ENCODE measurements at regions not wholly inside any gene's neighbourhood (a gene's known extent, or its start where the extent isn't known, plus 50 kb on each side); places are given as distances from the start of the nearest gene placed in this dataset.
"Not testable (repeated sequence)": the region's sequence is repeated elsewhere in the genome, so short reads cannot be mapped to it uniquely, and the experiment has no call there.

- TF ChIP-seq REST (IDR thresholded peaks at IDR 0.05; ENCODE audit: unreplicated experiment), result no peak
Observed at GRCh38 chr3:63731866-63732265, 79.4 kb downstream of the SNTN start (continued).

- H3F3A ChIP-seq (replicated peaks; ENCODE audit: low read depth); H3K36me3 ChIP-seq (ENCODE audit: insufficient read depth); ATAC-seq; H3K4me1 ChIP-seq (ENCODE audit: insufficient read depth); H4K20me1 ChIP-seq (replicated peaks; ENCODE audit: insufficient read depth); DNase-seq (ENCODE audit: low spot score); H3K79me2 ChIP-seq (replicated peaks; ENCODE audit: insufficient read depth); H3K27ac ChIP-seq (ENCODE audit: low read depth); H3K36me3 Mint-ChIP-seq (ENCODE audit: low read depth); H3K4me1 Mint-ChIP-seq; H3K27me3 ChIP-seq (ENCODE audit: insufficient read depth); H3K27me3 Mint-ChIP-seq (ENCODE audit: insufficient read depth, low read depth, poor library complexity); H2AFZ ChIP-seq; H3K9me2 ChIP-seq (ENCODE audit: insufficient read depth): not testable (repeated sequence)
- Mint-ChIP-seq H3K27ac (peak overlapping the region; percentile 77; the same call in 1 of the 2 replicates), H3K4me3 (peak overlapping the region; percentile 48; the same call in 1 of the 3 replicates), H3K9me3 (peaks cover 17% of the 10 kb centered on the region; the same call in 2 of the 3 replicates)
- Histone ChIP-seq H3K4me3 (0 out of 2 replicates have a peak overlapping the region, but pooled peaks have one; percentile 20), H3K4me2 (peak overlapping the region; percentile 32; the same call in 1 of the 2 replicates)
Observed at GRCh38 chr3:63733278-63733677, 80.8 kb downstream of the SNTN start.

GRCh38 chr3:63734632-63735031 is 82.2 kb downstream of the SNTN start:
- H3K4me3 Mint-ChIP-seq; H3K36me3 Mint-ChIP-seq (ENCODE audit: low read depth): not testable (repeated sequence)

DNA sequence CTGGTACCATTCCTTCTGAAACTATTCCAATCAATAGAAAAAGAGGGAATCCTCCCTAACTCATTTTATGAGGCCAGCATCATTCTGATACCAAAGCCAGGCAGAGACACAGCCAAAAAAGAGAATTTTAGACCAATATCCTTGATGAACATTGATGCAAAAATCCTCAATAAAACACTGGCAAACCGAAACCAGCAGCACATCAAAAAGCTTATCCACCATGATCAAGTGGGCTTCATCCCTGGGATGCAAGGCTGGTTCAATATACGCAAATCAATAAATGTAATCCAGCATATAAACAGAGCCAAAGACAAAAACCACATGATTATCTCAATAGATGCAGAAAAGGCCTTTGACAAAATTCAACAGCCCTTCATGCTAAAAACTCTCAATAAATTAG is 82.3 kb upstream of the C3orf49 start:
- H2AFZ ChIP-seq; H3K36me3 Mint-ChIP-seq (ENCODE audit: low read depth); H3K4me1 Mint-ChIP-seq; H3K4me3 Mint-ChIP-seq; H3K4me1 ChIP-seq (ENCODE audit: insufficient read depth); H3K9me2 ChIP-seq (ENCODE audit: insufficient read depth); H3K4me2 ChIP-seq; H3K27ac Mint-ChIP-seq; H3K36me3 ChIP-seq (ENCODE audit: insufficient read depth); H3K4me3 ChIP-seq; DNase-seq (ENCODE audit: low spot score); H4K20me1 ChIP-seq (replicated peaks; ENCODE audit: insufficient read depth); H3K27me3 ChIP-seq (ENCODE audit: insufficient read depth); H3K27ac ChIP-seq (ENCODE audit: low read depth); H3F3A ChIP-seq (replicated peaks; ENCODE audit: low read depth); H3K79me2 ChIP-seq (replicated peaks; ENCODE audit: insufficient read depth); H3K27me3 Mint-ChIP-seq (ENCODE audit: insufficient read depth, low read depth, poor library complexity); ATAC-seq: not testable (repeated sequence)
- H3K9me3 Mint-ChIP-seq, result peaks cover 13% of the 10 kb centered on the region; the same call in 2 of the 3 replicates

More at GRCh38 chr3:63734632-63735031, 82.2 kb downstream of the SNTN start:
- H3K9me3 Mint-ChIP-seq, result peaks cover 17% of the 10 kb centered on the region; the same call in 2 of the 3 replicates
- H3K4me3 ChIP-seq; DNase-seq (ENCODE audit: low spot score); H3K9me2 ChIP-seq (ENCODE audit: insufficient read depth); H3K27me3 Mint-ChIP-seq (ENCODE audit: insufficient read depth, low read depth, poor library complexity); H3F3A ChIP-seq (replicated peaks; ENCODE audit: low read depth); H3K27me3 ChIP-seq (ENCODE audit: insufficient read depth); H3K4me2 ChIP-seq; H3K4me1 Mint-ChIP-seq; H3K4me1 ChIP-seq (ENCODE audit: insufficient read depth); H4K20me1 ChIP-seq (replicated peaks; ENCODE audit: insufficient read depth); H3K27ac ChIP-seq (ENCODE audit: low read depth); H3K36me3 ChIP-seq (ENCODE audit: insufficient read depth); H3K27ac Mint-ChIP-seq; H3K79me2 ChIP-seq (replicated peaks; ENCODE audit: insufficient read depth); ATAC-seq; H2AFZ ChIP-seq: not testable (repeated sequence)

- H3K9me2 ChIP-seq (ENCODE audit: insufficient read depth); H3F3A ChIP-seq (replicated peaks; ENCODE audit: low read depth); H3K27ac ChIP-seq (ENCODE audit: low read depth); H3K4me1 Mint-ChIP-seq; H3K9me3 Mint-ChIP-seq; DNase-seq (ENCODE audit: low spot score); H3K4me1 ChIP-seq (ENCODE audit: insufficient read depth); ATAC-seq; H3K27me3 Mint-ChIP-seq (ENCODE audit: insufficient read depth, low read depth, poor library complexity); H3K27ac Mint-ChIP-seq; H3K4me2 ChIP-seq; H2AFZ ChIP-seq; H3K79me2 ChIP-seq (replicated peaks; ENCODE audit: insufficient read depth); H3K27me3 ChIP-seq (ENCODE audit: insufficient read depth); H3K36me3 Mint-ChIP-seq (ENCODE audit: low read depth); H4K20me1 ChIP-seq (replicated peaks; ENCODE audit: insufficient read depth); H3K4me3 ChIP-seq; H3K4me3 Mint-ChIP-seq; H3K36me3 ChIP-seq (ENCODE audit: insufficient read depth): not testable (repeated sequence)
Observed at GRCh38 chr3:63738577-63738976, 80.5 kb upstream of the C3orf49 start.

All from GM23338 (cell line).